Right lobe of liver (tissue), 4 donors: ENCODE measurements at regions not wholly inside any gene's neighbourhood (a gene's known extent, or its start where the extent isn't known, plus 50 kb on each side); places are given as distances from the start of the nearest gene placed in this dataset.

Source experiments
- CTCF ChIP-seq, 4 donors: fragments of 200-600 bp in 3 of 4; fragments of 450-650 bp in 1 of 4; IDR thresholded peaks; one replicate each; pipeline versions ENCODE4 v1.5.1 to v1.8.0; 2016 to 2022; ENCODE audit warnings: antibody characterized with exemption in 4 of 4, mild to moderate bottlenecking in 2 of 4
- POLR2A ChIP-seq: fragments of 450-650 bp; IDR thresholded peaks from one replicate; pipeline ENCODE4 v1.6.1; 2017; ENCODE audit warnings: antibody characterized with exemption, mild to moderate bottlenecking
- donor health status: DM: no; HTN: no; CAD: no.
- donor health status: DM: no; HTN: no; CAD: no.
- donor health status: DM: no; HTN: yes; CAD: no.

DNA sequence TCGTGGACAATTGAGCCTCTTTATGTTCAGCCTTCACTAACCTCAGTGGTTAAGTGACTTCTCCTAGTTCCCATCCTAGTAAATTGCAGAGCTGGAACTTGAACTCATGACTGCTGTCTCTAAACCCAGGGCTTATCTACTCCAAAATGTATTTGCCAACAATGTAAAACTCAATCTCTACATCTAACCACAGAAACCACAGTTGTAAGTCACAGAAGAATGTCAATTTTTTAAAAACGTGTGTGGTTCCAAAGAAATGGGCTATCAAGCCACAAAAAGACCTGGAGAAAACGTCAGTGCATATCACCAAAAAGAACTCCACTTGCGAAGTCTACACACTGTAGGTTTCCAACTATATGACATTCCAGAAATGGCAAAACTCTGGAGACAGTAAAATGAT lies 172.6 kb upstream of the HMCN1 start:
- no peak for TF ChIP-seq CTCF (IDR thresholded peaks at IDR 0.05)
- no peak for TF ChIP-seq POLR2A
